NCI-H2196 (cell line): ENCODE measurements at regions not wholly inside any gene's neighbourhood (a gene's known extent, or its start where the extent isn't known, plus 50 kb on each side); places are given as distances from the start of the nearest gene placed in this dataset.

Experiments
- DNase-seq: peaks from one replicate; lab custom pipeline; 2025; ENCODE audit not compliant: unreplicated experiment; lab: John Stamatoyannopoulos, UW

- DNase-seq = no peak
These were observed 814.2 kb upstream of the GRAMD2B start for GRCh38 chr5:125609011-125609410.

DNA sequence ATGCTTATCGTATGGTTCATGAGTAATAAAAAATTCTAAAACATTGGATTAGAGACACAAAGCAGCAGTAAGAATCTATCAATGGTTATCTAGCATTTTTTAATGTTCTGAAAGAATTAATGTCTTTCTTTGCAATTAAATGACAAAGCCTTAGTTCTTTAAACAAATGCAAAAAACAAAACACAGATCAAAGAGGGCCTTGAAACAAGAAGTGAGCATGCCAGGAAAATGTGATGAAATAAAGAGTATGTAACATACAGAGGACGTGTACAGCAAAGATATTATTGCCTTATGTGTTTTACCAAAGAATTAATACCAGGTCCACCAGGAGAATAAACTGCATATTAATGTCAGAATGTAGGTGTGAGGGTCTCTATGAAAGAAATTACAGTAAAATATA lies 812.3 kb upstream of the GRAMD2B start:
- DNase-seq = no peak

GRCh38 chr5:125611541-125611940 lies 811.7 kb upstream of the GRAMD2B start:
- DNase-seq = no peak

GRCh38 chr5:125612181-125612721 lies 811.0 kb upstream of the GRAMD2B start:
- peak; percentile 66 for DNase-seq

GRCh38 chr5:125612776-125613175 lies 810.4 kb upstream of the GRAMD2B start:
- DNase-seq = no peak

DNA sequence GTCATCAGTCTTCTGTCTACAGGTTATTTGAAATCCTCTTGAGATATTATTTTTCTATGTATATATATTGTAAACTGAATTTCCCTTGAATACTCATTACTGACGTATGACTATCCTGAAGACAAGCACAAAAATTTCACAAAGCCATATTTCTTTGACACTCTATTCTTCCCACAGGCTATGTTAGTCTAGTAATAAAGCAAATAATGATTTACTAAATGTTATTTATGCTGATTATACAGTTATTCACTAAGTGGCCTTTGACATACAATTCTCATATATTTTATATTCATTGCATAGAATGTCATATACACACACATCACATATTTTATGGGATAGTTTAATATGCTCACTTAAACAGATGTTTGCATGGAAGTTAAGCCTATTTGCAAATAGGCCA lies 793.0 kb upstream of the GRAMD2B start:
- DNase-seq = no peak

- DNase-seq = no peak
These were observed 789.7 kb upstream of the GRAMD2B start for GRCh38 chr5:125633523-125633922.

GRCh38 chr5:125634216-125634835 lies 788.9 kb upstream of the GRAMD2B start:
- no peak for DNase-seq

DNA sequence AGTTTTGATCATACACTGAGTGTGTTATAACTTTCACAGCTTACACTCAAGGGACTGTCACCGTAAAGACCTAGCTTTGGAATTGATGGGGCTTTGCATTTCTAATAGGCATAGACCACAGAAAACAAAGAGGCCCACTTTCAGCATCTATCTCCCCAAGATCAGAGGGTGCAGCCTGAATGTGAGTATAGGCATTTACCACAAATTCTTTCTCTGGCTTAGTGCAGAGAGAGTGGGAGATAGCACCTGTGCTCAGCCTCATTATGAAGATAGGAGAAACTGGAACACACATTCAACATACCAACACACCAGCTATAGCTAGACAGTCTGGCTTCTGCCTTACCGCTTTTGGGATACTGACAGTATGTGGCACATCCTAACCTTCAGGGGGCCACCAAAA lies 783.4 kb upstream of the GRAMD2B start:
- no peak for DNase-seq

- no peak for DNase-seq
These were observed 770.4 kb upstream of the GRAMD2B start for GRCh38 chr5:125652761-125653160.

- no peak for DNase-seq
These were observed 768.8 kb upstream of the GRAMD2B start for GRCh38 chr5:125654392-125654791.

DNA sequence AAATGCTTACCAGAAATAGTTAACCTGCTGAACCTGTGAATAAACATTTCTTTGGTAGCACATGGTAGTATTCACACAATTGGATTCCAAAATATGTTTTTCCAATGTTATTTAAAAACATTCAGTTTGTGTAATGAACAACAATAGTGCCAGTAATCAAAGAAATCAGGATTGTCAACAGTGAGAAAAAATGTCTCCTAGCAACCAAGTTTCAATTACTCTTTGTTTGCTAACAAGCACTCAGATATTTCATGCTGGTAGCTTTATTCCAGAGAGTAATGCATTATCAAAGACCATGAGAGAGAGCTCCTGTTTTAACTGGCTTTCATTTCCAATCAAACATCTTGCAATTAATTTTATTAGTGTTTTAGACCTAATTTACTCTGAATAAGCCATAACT lies 768.1 kb upstream of the GRAMD2B start:
- peak; percentile 43 for DNase-seq

- no peak for DNase-seq
These were observed 765.3 kb upstream of the GRAMD2B start for GRCh38 chr5:125657936-125658335.

DNA sequence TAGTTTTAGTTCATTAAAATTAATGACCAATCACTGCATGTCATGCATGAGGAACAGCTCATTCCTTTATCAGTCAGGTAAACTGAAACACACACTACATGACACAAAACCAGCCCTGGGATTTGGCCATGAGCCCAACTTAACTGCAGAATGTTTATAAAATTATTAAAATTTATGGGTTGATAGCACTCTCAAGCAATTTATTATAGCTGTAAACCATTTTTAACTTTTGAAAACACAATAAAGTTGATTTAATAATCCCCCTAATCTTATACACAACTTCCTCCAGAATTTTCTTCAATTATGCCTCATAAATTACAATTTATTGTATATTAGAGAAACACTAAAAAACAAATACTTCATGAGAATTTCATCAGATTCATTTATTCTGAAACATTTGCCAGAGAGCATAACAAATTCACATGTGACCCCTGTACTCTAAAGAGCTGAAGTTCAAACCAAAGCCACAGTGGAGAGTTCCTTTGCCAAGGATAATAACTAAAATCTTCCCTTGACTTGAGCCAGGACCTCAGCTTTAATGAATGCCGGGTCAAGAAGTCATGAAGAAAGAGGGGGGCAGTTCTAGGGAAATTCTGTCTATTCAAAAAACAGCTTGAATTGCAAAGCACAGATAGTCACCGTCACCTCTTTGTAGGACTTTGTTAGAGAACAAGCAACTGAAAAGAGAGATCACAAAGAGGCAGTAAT lies 763.7 kb upstream of the GRAMD2B start:
- no peak for DNase-seq

DNA sequence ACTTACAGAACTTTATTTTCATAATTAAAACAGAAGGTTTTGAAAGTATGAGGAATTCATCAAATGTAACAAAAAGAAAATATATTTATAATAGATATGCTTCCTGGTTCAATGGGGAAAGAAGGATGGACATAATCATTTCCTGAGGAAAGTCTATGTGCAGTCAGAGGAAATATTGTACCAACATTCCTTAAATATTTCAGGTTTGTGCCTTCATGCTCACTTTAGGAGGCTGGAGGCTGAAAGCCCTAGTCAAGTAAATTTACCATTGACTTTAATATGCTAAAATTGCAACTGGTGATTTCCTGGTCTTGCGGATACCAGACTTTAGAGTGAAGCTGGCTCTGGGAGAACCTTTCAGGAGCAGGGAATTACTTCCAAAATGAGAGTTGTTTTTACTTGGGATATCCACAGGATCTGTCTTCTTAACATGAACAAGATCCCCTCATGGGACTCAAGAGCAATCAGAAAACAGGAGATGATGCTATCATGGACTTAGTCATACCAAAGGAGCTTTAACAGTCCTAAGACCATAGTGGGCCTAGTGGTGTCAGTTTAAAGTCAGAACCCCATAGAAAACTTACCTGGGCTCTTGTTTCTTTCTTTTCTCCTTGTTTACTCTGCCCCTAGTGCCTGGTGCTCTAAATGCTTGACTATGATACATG lies 762.8 kb upstream of the GRAMD2B start:
- no peak for DNase-seq

- DNase-seq = no peak
These were observed 761.6 kb upstream of the GRAMD2B start for GRCh38 chr5:125661584-125661983.

DNA sequence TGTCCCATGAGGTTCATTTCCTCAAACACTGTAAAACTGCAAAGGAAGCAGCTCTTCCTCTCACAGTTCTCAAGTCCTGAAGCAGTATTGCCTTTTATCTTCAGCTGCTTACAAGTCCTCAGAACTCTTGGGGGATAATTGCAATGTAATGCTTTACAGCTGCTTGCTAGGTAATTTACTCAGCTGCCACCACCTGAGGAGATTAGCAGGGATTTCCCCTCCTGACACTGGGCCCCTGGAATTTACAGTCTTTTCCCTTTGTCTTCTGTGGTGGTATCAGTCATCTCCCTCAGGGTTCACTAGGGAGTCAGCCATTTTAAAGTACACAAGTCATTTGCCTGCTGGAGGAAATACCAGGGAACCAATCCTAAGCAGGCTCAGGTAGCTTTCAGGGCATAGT lies 754.3 kb upstream of the GRAMD2B start:
- DNase-seq = peak; percentile 6

DNA sequence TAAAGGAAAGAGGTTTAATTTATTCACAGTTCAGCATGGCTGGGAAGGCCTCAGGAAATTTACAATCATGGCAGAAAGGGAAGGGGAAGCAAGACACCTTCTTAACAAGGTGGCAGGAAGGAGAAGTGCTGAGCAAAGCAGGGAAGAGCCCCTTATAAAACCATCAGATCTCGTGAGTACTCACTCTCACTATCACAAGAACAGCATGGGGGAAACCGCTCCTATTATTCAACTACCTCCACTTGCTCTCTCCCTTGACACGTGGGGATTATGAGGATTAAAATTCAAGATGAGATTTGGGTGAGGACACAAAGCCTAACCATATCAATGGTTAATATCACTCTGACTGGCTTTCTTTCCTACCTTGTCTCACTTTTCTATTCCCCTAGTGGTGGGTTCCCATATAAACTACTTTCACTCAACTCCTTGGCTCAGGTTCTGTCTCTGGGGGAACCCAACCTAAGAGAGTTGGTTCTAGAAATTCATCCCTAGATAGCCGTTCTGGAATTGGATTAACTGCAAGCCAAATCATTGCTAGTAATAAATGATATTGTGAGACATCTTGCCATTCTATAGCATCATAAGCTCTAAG lies 749.8 kb upstream of the GRAMD2B start:
- DNase-seq = no peak

DNA sequence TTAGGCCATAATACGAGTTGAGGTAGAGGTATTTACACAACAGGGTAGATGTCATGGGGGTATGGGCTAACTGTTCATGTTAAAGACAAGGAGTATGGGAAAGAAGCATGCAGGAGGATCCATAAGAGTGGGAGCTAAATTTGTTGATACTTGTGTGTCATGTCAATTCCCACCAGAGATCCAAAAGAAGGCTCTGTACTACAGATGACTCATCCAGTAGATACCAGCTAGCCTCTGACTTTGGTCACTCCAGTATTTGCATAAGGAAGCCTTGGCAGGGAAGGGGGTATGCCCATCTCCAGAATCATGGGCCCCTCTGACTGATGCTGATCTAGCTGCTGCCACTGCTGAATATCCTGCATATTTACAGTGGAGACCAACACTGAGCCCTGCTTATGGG lies 743.7 kb upstream of the GRAMD2B start:
- no peak for DNase-seq

DNA sequence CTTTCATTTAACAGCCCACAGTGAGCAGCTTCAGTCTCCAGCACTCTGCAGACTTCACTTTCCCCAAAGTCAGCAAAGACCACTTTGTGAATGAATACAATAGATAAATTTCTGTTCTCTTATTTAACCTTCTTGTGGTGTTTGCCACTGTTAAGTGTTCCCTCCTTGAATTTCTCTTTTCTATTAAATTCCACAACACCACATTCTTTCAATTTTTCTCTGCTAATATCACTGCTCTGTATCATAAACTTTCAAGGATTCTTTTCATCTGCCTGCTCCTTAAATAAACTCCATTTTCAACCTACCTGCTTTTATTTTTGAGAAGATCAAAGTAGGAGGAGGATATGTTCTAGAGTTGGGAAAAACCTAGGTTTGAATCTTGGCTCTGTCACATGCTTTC lies 739.5 kb upstream of the GRAMD2B start:
- no peak for DNase-seq

- no peak for DNase-seq
These were observed 737.4 kb upstream of the GRAMD2B start for GRCh38 chr5:125685771-125686170.
